ENCODE measurements at regions not wholly inside any gene's neighbourhood (a gene's known extent, or its start where the extent isn't known, plus 50 kb on each side); places are given as distances from the start of the nearest gene placed in this dataset.

- no peak overlapping the region for H3K4me3 Mint-ChIP-seq
Observed at GRCh38 chrX:1719270-1719669, 104.4 kb downstream of the ASMT start.

GRCh38 chrX:1720836-1721235, 106.0 kb downstream of the ASMT start:
- Mint-ChIP-seq H3K36me3 (ENCODE audit: low read depth) (no peaks in the 10 kb centered on the region), H3K4me1 (ENCODE audit: low read depth) (peaks cover 12% of the 10 kb centered on the region; the same call in 1 of the 2 replicates), H3K4me3 (peak overlapping the region; percentile 11; the same call in 1 of the 2 replicates), H3K27ac (peak overlapping the region; percentile 32; the same call in 1 of the 2 replicates), H3K9me3 (peaks cover 4% of the 10 kb centered on the region), H3K27me3 (ENCODE audit: insufficient read depth) (no peaks in the 10 kb centered on the region; the same call in none of the 2 replicates)
- TF ChIP-seq CTCF (IDR thresholded peaks at IDR 0.05), result no peak
- no peak for DNase-seq

More at GRCh38 chrX:1719270-1719669, 104.4 kb downstream of the ASMT start:
- TF ChIP-seq CTCF (IDR thresholded peaks at IDR 0.05), result no peak
- no peak overlapping the region for H3K27ac Mint-ChIP-seq
- DNase-seq, result no peak
- peaks cover 4% of the 10 kb centered on the region for H3K9me3 Mint-ChIP-seq
- no peaks in the 10 kb centered on the region for H3K36me3 Mint-ChIP-seq (ENCODE audit: low read depth)
- H3K4me1 Mint-ChIP-seq (ENCODE audit: low read depth), result peaks cover 12% of the 10 kb centered on the region; the same call in 1 of the 2 replicates
- no peaks in the 10 kb centered on the region; the same call in none of the 2 replicates for H3K27me3 Mint-ChIP-seq (ENCODE audit: insufficient read depth)

GRCh38 chrX:1725472-1725871, 110.6 kb downstream of the ASMT start:
- H3K4me3 Mint-ChIP-seq, result no peak overlapping the region
- no peak overlapping the region for H3K27ac Mint-ChIP-seq
- H3K9me3 Mint-ChIP-seq, result peaks cover 15% of the 10 kb centered on the region
- DNase-seq, result no peak
- H3K36me3 Mint-ChIP-seq (ENCODE audit: low read depth), result no peaks in the 10 kb centered on the region
- TF ChIP-seq CTCF (IDR thresholded peaks at IDR 0.05), result no peak
- H3K4me1 Mint-ChIP-seq (ENCODE audit: low read depth), result peaks cover 3% of the 10 kb centered on the region; the same call in 1 of the 2 replicates
- no peaks in the 10 kb centered on the region; the same call in 1 of the 2 replicates for H3K27me3 Mint-ChIP-seq (ENCODE audit: insufficient read depth)

GRCh38 chrX:1727531-1728027, 112.7 kb downstream of the ASMT start:
- Mint-ChIP-seq H3K4me3 (no peak overlapping the region), H3K27ac (no peak overlapping the region), H3K36me3 (ENCODE audit: low read depth) (no peaks in the 10 kb centered on the region), H3K27me3 (ENCODE audit: insufficient read depth) (no peaks in the 10 kb centered on the region; the same call in 1 of the 2 replicates), H3K4me1 (ENCODE audit: low read depth) (no peaks in the 10 kb centered on the region), H3K9me3 (peaks cover 11% of the 10 kb centered on the region; the same call in 1 of the 2 replicates)
- no peak for TF ChIP-seq CTCF (IDR thresholded peaks at IDR 0.05)
- DNase-seq, result peak; percentile 3

GRCh38 chrX:1734806-1735205, 119.9 kb downstream of the ASMT start:
- Mint-ChIP-seq H3K36me3 (ENCODE audit: low read depth) (no peaks in the 10 kb centered on the region), H3K27ac (no peak overlapping the region), H3K9me3 (peaks cover 28% of the 10 kb centered on the region), H3K27me3 (ENCODE audit: insufficient read depth) (peaks cover 2% of the 10 kb centered on the region; the same call in 1 of the 2 replicates), H3K4me3 (no peak overlapping the region), H3K4me1 (ENCODE audit: low read depth) (no peaks in the 10 kb centered on the region)
- DNase-seq, result no peak
- TF ChIP-seq CTCF (IDR thresholded peaks at IDR 0.05), result no peak

All from HFFc6 (cell line).